ENCODE measurements at regions not wholly inside any gene's neighbourhood (a gene's known extent, or its start where the extent isn't known, plus 50 kb on each side); places are given as distances from the start of the nearest gene placed in this dataset.

- Histone ChIP-seq H3K36me3 (no peaks in the 10 kb centered on the region), H4K20me1 (ENCODE audit: low read depth) (no peaks in the 10 kb centered on the region), H3K4me2 (no peak overlapping the region), H3K4me3 (no peak overlapping the region), H3K27ac (no peak overlapping the region), H3K4me1 (no peaks in the 10 kb centered on the region), H3K9ac (no peak overlapping the region), H3K27me3 (no peaks in the 10 kb centered on the region), H3K9me3 (ENCODE audit: low read depth) (no peaks in the 10 kb centered on the region), H3F3A (ENCODE audit: low read depth) (no peaks in the 10 kb centered on the region), H2AFZ (replicated peaks) (no peak overlapping the region), H3K79me2 (ENCODE audit: low read depth) (no peaks in the 10 kb centered on the region)
- Mint-ChIP-seq H3K27me3 (ENCODE audit: insufficient read depth, low read depth) (no peaks in the 10 kb centered on the region), H3K4me1 (no peaks in the 10 kb centered on the region), H3K36me3 (no peaks in the 10 kb centered on the region), H3K4me3 (no peak overlapping the region), H3K27ac (no peak overlapping the region), H3K9me3 (no peaks in the 10 kb centered on the region)
- TF ChIP-seq EZH2phosphoT487 (IDR thresholded peaks at IDR 0.05), result no peak
- TF ChIP-seq CTCF (IDR thresholded peaks at IDR 0.05), result peak; percentile 62
- DNase-seq (ENCODE audit: low spot score), result peak; percentile 51
These were observed 1728.3 kb upstream of the CDH9 start for GRCh38 chr5:28766565-28767158.

- H3K9me3 ChIP-seq (ENCODE audit: low read depth), result no peaks in the 10 kb centered on the region
- no peaks in the 10 kb centered on the region for H3K36me3 ChIP-seq
- H3K4me1 ChIP-seq, result no peaks in the 10 kb centered on the region
- Mint-ChIP-seq H3K27me3 (ENCODE audit: insufficient read depth, low read depth) (no peaks in the 10 kb centered on the region), H3K36me3 (no peaks in the 10 kb centered on the region), H3K4me3 (no peak overlapping the region), H3K27ac (no peak overlapping the region), H3K4me1 (no peaks in the 10 kb centered on the region), H3K9me3 (peaks cover 4% of the 10 kb centered on the region)
- no peaks in the 10 kb centered on the region for H3F3A ChIP-seq (ENCODE audit: low read depth)
- no peak overlapping the region for H3K4me3 ChIP-seq
- no peak overlapping the region for H2AFZ ChIP-seq (replicated peaks)
- no peaks in the 10 kb centered on the region for H3K27me3 ChIP-seq
- TF ChIP-seq EZH2phosphoT487 (IDR thresholded peaks at IDR 0.05) (no peak), EZH2 (IDR thresholded peaks at IDR 0.05) (no peak), CTCF (IDR thresholded peaks at IDR 0.05) (no peak)
- no peak for DNase-seq (ENCODE audit: low spot score)
- no peaks in the 10 kb centered on the region for H3K79me2 ChIP-seq (ENCODE audit: low read depth)
- H3K4me2 ChIP-seq, result no peak overlapping the region
- H3K27ac ChIP-seq, result no peak overlapping the region
- H4K20me1 ChIP-seq (ENCODE audit: low read depth), result no peaks in the 10 kb centered on the region
- no peak overlapping the region for H3K9ac ChIP-seq
These were observed 1713.0 kb upstream of the CDH9 start for GRCh38 chr5:28751396-28751795.

GRCh38 chr5:28750251-28750650, 1711.9 kb upstream of the CDH9 start:
- no peak overlapping the region for H3K4me3 Mint-ChIP-seq
- H3K9me3 Mint-ChIP-seq, result peaks cover 2% of the 10 kb centered on the region
- H3K27ac Mint-ChIP-seq, result no peak overlapping the region
- Histone ChIP-seq H3K9ac (no peak overlapping the region), H3K4me1 (no peaks in the 10 kb centered on the region), H3K27me3 (no peaks in the 10 kb centered on the region), H3F3A (ENCODE audit: low read depth) (no peaks in the 10 kb centered on the region), H3K9me3 (ENCODE audit: low read depth) (no peaks in the 10 kb centered on the region), H3K4me2 (no peak overlapping the region), H2AFZ (replicated peaks) (no peak overlapping the region), H4K20me1 (ENCODE audit: low read depth) (no peaks in the 10 kb centered on the region), H3K27ac (no peak overlapping the region), H3K36me3 (no peaks in the 10 kb centered on the region), H3K4me3 (no peak overlapping the region), H3K79me2 (ENCODE audit: low read depth) (no peaks in the 10 kb centered on the region)
- TF ChIP-seq CTCF (IDR thresholded peaks at IDR 0.05), result no peak
- TF ChIP-seq EZH2 (IDR thresholded peaks at IDR 0.05), result no peak
- TF ChIP-seq EZH2phosphoT487 (IDR thresholded peaks at IDR 0.05), result no peak
- H3K36me3 Mint-ChIP-seq, result no peaks in the 10 kb centered on the region
- no peak for DNase-seq (ENCODE audit: low spot score)
- no peaks in the 10 kb centered on the region for H3K27me3 Mint-ChIP-seq (ENCODE audit: insufficient read depth, low read depth)
- H3K4me1 Mint-ChIP-seq, result no peaks in the 10 kb centered on the region
